GM21529 (cell line): ENCODE measurements at regions not wholly inside any gene's neighbourhood (a gene's known extent, or its start where the extent isn't known, plus 50 kb on each side); places are given as distances from the start of the nearest gene placed in this dataset.
"Not testable (repeated sequence)": the region's sequence is repeated elsewhere in the genome, so short reads cannot be mapped to it uniquely, and the experiment has no call there.

Experiments used
- ATAC-seq: cut with Tn5 transposase; IDR thresholded peaks from one replicate; pipeline ENCODE4 v1.9.1; 2021; ENCODE audit not compliant: unreplicated experiment

GRCh38 chr7:88615336-88615735 is 144.2 kb upstream of the ZNF804B start:
- ATAC-seq = no peak

GRCh38 chr7:88614736-88615135 is 144.8 kb upstream of the ZNF804B start:
- no peak for ATAC-seq

GRCh38 chr7:88610942-88611341 is 148.6 kb upstream of the ZNF804B start:
- ATAC-seq = no peak

- ATAC-seq = no peak
Observed at GRCh38 chr7:88600695-88601094, 158.8 kb upstream of the ZNF804B start.

- no peak for ATAC-seq
Observed at GRCh38 chr7:88599528-88599927, 160.0 kb upstream of the ZNF804B start.

GRCh38 chr7:88597941-88598425 is 161.5 kb upstream of the ZNF804B start:
- ATAC-seq = no peak

- no peak for ATAC-seq
Observed at GRCh38 chr7:88590963-88591362, 168.5 kb upstream of the ZNF804B start.

- ATAC-seq = no peak
Observed at GRCh38 chr7:88589927-88590326, 169.6 kb upstream of the ZNF804B start.

- no peak for ATAC-seq
Observed at GRCh38 chr7:88586890-88587289, 172.6 kb upstream of the ZNF804B start.

- ATAC-seq = no peak
Observed at GRCh38 chr7:88586219-88586618, 173.3 kb upstream of the ZNF804B start.

- ATAC-seq = no peak
Observed at GRCh38 chr7:88576720-88577119, 182.8 kb upstream of the ZNF804B start.

GRCh38 chr7:88566162-88566729 is 193.3 kb upstream of the ZNF804B start:
- ATAC-seq = no peak

GRCh38 chr7:88565401-88565800 is 194.1 kb upstream of the ZNF804B start:
- no peak for ATAC-seq

- ATAC-seq = not testable (repeated sequence)
Observed at GRCh38 chr7:88556441-88556840, 203.1 kb upstream of the ZNF804B start.

GRCh38 chr7:88554847-88555246 is 204.7 kb upstream of the ZNF804B start:
- not testable (repeated sequence) for ATAC-seq

GRCh38 chr7:88548399-88548798 is 211.1 kb upstream of the ZNF804B start:
- no peak for ATAC-seq

GRCh38 chr7:88546808-88547207 is 212.7 kb upstream of the ZNF804B start:
- ATAC-seq = peak; percentile 66

- ATAC-seq = no peak
Observed at GRCh38 chr7:88545663-88546062, 213.8 kb upstream of the ZNF804B start.

GRCh38 chr7:88540012-88540411 is 219.5 kb upstream of the ZNF804B start:
- no peak for ATAC-seq

GRCh38 chr7:88539518-88539917 is 220.0 kb upstream of the ZNF804B start:
- no peak for ATAC-seq

- ATAC-seq = no peak
Observed at GRCh38 chr7:88523645-88524044, 217.0 kb upstream of the STEAP4 start.

GRCh38 chr7:88522771-88523293 is 216.1 kb upstream of the STEAP4 start:
- ATAC-seq = no peak

GRCh38 chr7:88516429-88516828 is 209.7 kb upstream of the STEAP4 start:
- no peak for ATAC-seq
